IMR-90 (cell line): ENCODE measurements at regions not wholly inside any gene's neighbourhood (a gene's known extent, or its start where the extent isn't known, plus 50 kb on each side); places are given as distances from the start of the nearest gene placed in this dataset.

ENCODE experiments used
- ATAC-seq: fragments of 200-7000 bp; cut with Tn5 transposase; 2 replicates; pipeline ENCODE4 v1.9.1; 2020; ENCODE audit warnings: low read depth, mild to moderate bottlenecking, moderate library complexity
- BruUV-seq: library from RNA; stranded (reverse); fragments of 400-500 nt; replicated peaks from 2 replicates; lab custom pipeline; 2021; lab: Mats Ljungman, UMichigan
- CTCF ChIA-PET: fragments of 300-600 bp; formaldehyde crosslinking; extraction: SDS; loops from one replicate; lab custom pipeline; 2021; ENCODE audit warnings: antibody characterized with exemption; lab: Yijun Ruan, JAX
- POLR2A ChIA-PET: fragments of 300-600 bp; sonication (Branson Sonifier 250); formaldehyde crosslinking; loops from one replicate; lab custom pipeline; 2022; ENCODE audit warnings: antibody characterized with exemption; ENCODE audit not compliant: unreplicated experiment; lab: Charles Lee
- DNase-seq: peaks from one replicate; pipeline ENCODE4 v3.0.0; 2013
- H2AFZ ChIP-seq: replicated peaks from 2 replicates; pipeline ENCODE3; 2013; ENCODE audit warnings: low read length, mild to moderate bottlenecking; ENCODE audit not compliant: poor library complexity
- H2AK5ac ChIP-seq: 2 replicates; pipeline ENCODE4 v1.6.1; 2013; ENCODE audit warnings: low read depth, low read length, inconsistent platforms
- H2AK9ac ChIP-seq: replicated peaks from 2 replicates; pipeline ENCODE3; 2013; ENCODE audit warnings: mild to moderate bottlenecking, low read depth, low read length, moderate library complexity; ENCODE audit not compliant: poor library complexity
- H2BK120ac ChIP-seq: 2 replicates; pipeline ENCODE4 v1.6.1; 2013; ENCODE audit warnings: low read depth, low read length, inconsistent platforms
- H2BK15ac ChIP-seq: 3 replicates; pipeline ENCODE4 v1.6.1; 2013; ENCODE audit warnings: low read depth, low read length, inconsistent platforms
- H2BK20ac ChIP-seq: 2 replicates; pipeline ENCODE4 v1.6.1; 2013; ENCODE audit warnings: low read depth, mild to moderate bottlenecking, inconsistent platforms, low read length, moderate library complexity
- H2BK5ac ChIP-seq: 2 replicates; pipeline ENCODE4 v1.6.1; 2013; ENCODE audit warnings: mild to moderate bottlenecking, low read depth, low read length, inconsistent platforms; ENCODE audit not compliant: poor library complexity, severe bottlenecking
- H3K14ac ChIP-seq: replicated peaks from 2 replicates; pipeline ENCODE4 v1.6.1; 2013; ENCODE audit warnings: low read depth, low read length, inconsistent platforms
- H3K18ac ChIP-seq: 2 replicates; pipeline ENCODE4 v1.6.1; 2013; ENCODE audit warnings: low read depth, low read length, control low read depth
- H3K23ac ChIP-seq: 2 replicates; pipeline ENCODE4 v1.6.1; 2013; ENCODE audit warnings: low read depth, low read length, inconsistent platforms
- H3K27ac ChIP-seq: 2 replicates; pipeline ENCODE4 v1.5.1; 2013; ENCODE audit warnings: mild to moderate bottlenecking, control low read depth, low read length; ENCODE audit not compliant: insufficient read depth
- H3K27me3 ChIP-seq: 2 replicates; pipeline ENCODE4 v1.6.1; 2013; ENCODE audit warnings: low read length; ENCODE audit not compliant: control insufficient read depth, insufficient read depth
- H3K36me3 ChIP-seq: 2 replicates; pipeline ENCODE4 v1.6.1; 2013; ENCODE audit warnings: low read length, mixed read lengths; ENCODE audit not compliant: control insufficient read depth, insufficient read depth
- H3K4ac ChIP-seq: 2 replicates; pipeline ENCODE4 v1.6.1; 2013; ENCODE audit warnings: low read depth, low read length, inconsistent platforms
- H3K4me1 ChIP-seq: 2 replicates; pipeline ENCODE4 v1.6.1; 2013; ENCODE audit warnings: low read length, mixed read lengths; ENCODE audit not compliant: control insufficient read depth, insufficient read depth
- H3K4me2 ChIP-seq: 2 replicates; pipeline ENCODE4 v1.6.1; 2013; ENCODE audit warnings: low read depth, mild to moderate bottlenecking, control low read depth, low read length, moderate library complexity
- H3K4me3 ChIP-seq: 2 replicates; pipeline ENCODE4 v1.5.1; 2013; ENCODE audit warnings: low read depth, mild to moderate bottlenecking, control low read depth, low read length, moderate library complexity; ENCODE audit not compliant: insufficient read depth
- H3K56ac ChIP-seq: 2 replicates; pipeline ENCODE4 v1.6.1; 2013; ENCODE audit warnings: low read length, inconsistent platforms; ENCODE audit not compliant: insufficient read depth; ENCODE audit errors: extremely low read depth
- H3K79me1 ChIP-seq, 2 experiments: 2 replicates each; pipeline ENCODE4 v1.6.1; 2013; ENCODE audit warnings: low read length in 2 of 2, inconsistent platforms in 1 of 2, low read depth in 1 of 2
- H3K9ac ChIP-seq: 2 replicates; pipeline ENCODE4 v1.6.1; 2013; ENCODE audit warnings: low read depth, low read length, control low read depth
- H3K9me1 ChIP-seq: 2 replicates; pipeline ENCODE4 v1.6.1; 2013; ENCODE audit warnings: low read length, inconsistent platforms; ENCODE audit not compliant: insufficient read depth
- H3K9me3 ChIP-seq: 2 replicates; pipeline ENCODE4 v1.6.1; 2013; ENCODE audit warnings: low read length; ENCODE audit not compliant: control insufficient read depth, insufficient read depth
- H4K20me1 ChIP-seq: 2 replicates; pipeline ENCODE4 v1.6.1; 2013; ENCODE audit warnings: low read length, inconsistent platforms; ENCODE audit not compliant: insufficient read depth
- H4K5ac ChIP-seq: 2 replicates; pipeline ENCODE4 v1.6.1; 2013; ENCODE audit warnings: mild to moderate bottlenecking, low read depth, low read length, control low read depth
- H4K8ac ChIP-seq, 2 experiments: 2 replicates each; pipeline ENCODE4 v1.6.1; 2013; ENCODE audit warnings: low read depth in 2 of 2, low read length in 2 of 2, control low read depth in 1 of 2, inconsistent platforms in 1 of 2
- H4K91ac ChIP-seq: 2 replicates; pipeline ENCODE4 v1.6.1; 2013; ENCODE audit warnings: low read depth, low read length, inconsistent platforms; ENCODE audit not compliant: insufficient read depth
- BHLHE40 ChIP-seq: fragments of 150-350 bp; IDR thresholded peaks from 2 replicates; pipeline ENCODE4 v1.6.1; 2016; ENCODE audit warnings: mild to moderate bottlenecking, low read depth, low read length
- FOS ChIP-seq: fragments of 150-350 bp; IDR thresholded peaks from 2 replicates; pipeline ENCODE4 v1.6.1; 2016; ENCODE audit warnings: low read depth, low read length
- MAZ ChIP-seq: IDR thresholded peaks from 2 replicates; pipeline ENCODE4 v1.6.1; 2012; ENCODE audit warnings: low read depth, mild to moderate bottlenecking, low read length, improper control_type of control experiment, moderate library complexity, borderline replicate concordance
- MXI1 ChIP-seq: IDR thresholded peaks from 2 replicates; pipeline ENCODE4 v1.6.1; 2012; ENCODE audit warnings: low read depth, mild to moderate bottlenecking, low read length, moderate library complexity, borderline replicate concordance
- NFE2L2 ChIP-seq: fragments of 150-350 bp; IDR thresholded peaks from 2 replicates; pipeline ENCODE4 v1.6.1; 2016; ENCODE audit warnings: low read depth, mild to moderate bottlenecking, low read length
- SMC3 ChIP-seq: fragments of 150-350 bp; IDR thresholded peaks from 2 replicates; pipeline ENCODE4 v1.6.1; 2016; ENCODE audit warnings: low read depth, mild to moderate bottlenecking, antibody characterized with exemption, low read length, moderate library complexity
- WGBS, 2 experiments: methylation state at CpG; one replicate each; pipeline versions ENCODE4 v1.1.5 to v1.1.7; 2013; ENCODE audit warnings: missing lambda C conversion rate in 2 of 2; ENCODE audit not compliant: insufficient read length in 1 of 2; ENCODE audit errors: extremely low coverage in 2 of 2; 5-methylcytosine and 5-hydroxymethylcytosine counted together
- dilution Hi-C: fragments of 300-500 bp; cut with HindIII; formaldehyde crosslinking; loops from one replicate; pipeline ENCODE4 v1.14.3; 2018; ENCODE audit warnings: low sequenced_read_pairs; ENCODE audit not compliant: unreplicated experiment
- in situ Hi-C: fragments of 300-500 bp; cut with MboI; formaldehyde crosslinking; loops from 3 replicates; pipeline ENCODE4 v1.14.3; 2019; ENCODE audit warnings: low sequenced_read_pairs, inconsistent platforms, mixed read lengths
- intact Hi-C: fragments of 100-400 bp; cut with micrococcal nuclease; formaldehyde crosslinking; loops from 2 replicates; pipeline ENCODE4 v1.10.0; 2022
- TF ChIP-seq, protein P1 (sequence below): conservative IDR thresholded peaks from 2 replicates; pipeline ENCODE4 v1.5.1; 2012; ENCODE audit warnings: mild to moderate bottlenecking, low read depth, low read length, improper control_type of control experiment
- TF ChIP-seq, protein P2 (sequence below): fragments of 150-350 bp; IDR thresholded peaks from 2 replicates; pipeline ENCODE4 v1.6.1; 2017; ENCODE audit warnings: mild to moderate bottlenecking, antibody characterized with exemption, low read length, low read depth

DNA sequence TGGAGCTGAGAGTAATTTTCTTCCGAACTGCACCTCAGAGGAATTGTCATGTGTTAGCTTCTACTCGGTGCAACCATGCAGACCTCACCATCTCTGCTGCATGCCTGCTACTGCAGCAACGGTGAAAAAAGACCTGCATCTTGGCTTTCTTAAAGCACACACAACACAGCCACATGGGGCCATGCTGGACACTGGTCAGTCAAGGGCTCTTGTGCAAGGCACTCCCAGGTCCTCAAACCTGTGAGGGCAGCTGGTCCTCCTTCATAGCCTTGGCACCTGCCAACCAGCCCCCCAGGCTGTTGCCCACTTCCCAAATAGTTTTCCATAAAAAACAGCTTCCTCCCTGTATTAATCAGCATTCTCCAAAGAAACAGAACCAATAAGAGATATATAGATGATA, 113.5 kb upstream of the TEX51 start:
- H3K4ac ChIP-seq = no peak overlapping the region
- no peak overlapping the region for H2BK5ac ChIP-seq
- H2BK15ac ChIP-seq = no peak overlapping the region
- H4K5ac ChIP-seq = no peak overlapping the region
- H3K23ac ChIP-seq = no peak overlapping the region
- BruUV-seq = no TSS peak
- dilution Hi-C loops (no loop called here), in situ Hi-C loops (no loop called here), intact Hi-C loops (no loop called here)
- no peak overlapping the region for H2AK9ac ChIP-seq
- H4K20me1 ChIP-seq = no peaks in the 10 kb centered on the region
- H2AK5ac ChIP-seq = no peak overlapping the region
- no peak overlapping the region for H4K8ac ChIP-seq
- H4K91ac ChIP-seq = no peak overlapping the region
- ChIA-PET POLR2A (no interaction called here), CTCF (no interaction called here)
- no peaks in the 10 kb centered on the region for H3K9me3 ChIP-seq
- peaks cover 2% of the 10 kb centered on the region; the same call in 1 of the 2 replicates for H3K27me3 ChIP-seq
- H2BK20ac ChIP-seq = no peak overlapping the region
- no peak overlapping the region for H2BK120ac ChIP-seq
- no peaks in the 10 kb centered on the region for H3K36me3 ChIP-seq
- H2AFZ ChIP-seq = no peak overlapping the region
- H3K79me1 ChIP-seq = no peaks in the 10 kb centered on the region
- no peaks in the 10 kb centered on the region for H3K4me1 ChIP-seq
- TF ChIP-seq, protein P1, sequence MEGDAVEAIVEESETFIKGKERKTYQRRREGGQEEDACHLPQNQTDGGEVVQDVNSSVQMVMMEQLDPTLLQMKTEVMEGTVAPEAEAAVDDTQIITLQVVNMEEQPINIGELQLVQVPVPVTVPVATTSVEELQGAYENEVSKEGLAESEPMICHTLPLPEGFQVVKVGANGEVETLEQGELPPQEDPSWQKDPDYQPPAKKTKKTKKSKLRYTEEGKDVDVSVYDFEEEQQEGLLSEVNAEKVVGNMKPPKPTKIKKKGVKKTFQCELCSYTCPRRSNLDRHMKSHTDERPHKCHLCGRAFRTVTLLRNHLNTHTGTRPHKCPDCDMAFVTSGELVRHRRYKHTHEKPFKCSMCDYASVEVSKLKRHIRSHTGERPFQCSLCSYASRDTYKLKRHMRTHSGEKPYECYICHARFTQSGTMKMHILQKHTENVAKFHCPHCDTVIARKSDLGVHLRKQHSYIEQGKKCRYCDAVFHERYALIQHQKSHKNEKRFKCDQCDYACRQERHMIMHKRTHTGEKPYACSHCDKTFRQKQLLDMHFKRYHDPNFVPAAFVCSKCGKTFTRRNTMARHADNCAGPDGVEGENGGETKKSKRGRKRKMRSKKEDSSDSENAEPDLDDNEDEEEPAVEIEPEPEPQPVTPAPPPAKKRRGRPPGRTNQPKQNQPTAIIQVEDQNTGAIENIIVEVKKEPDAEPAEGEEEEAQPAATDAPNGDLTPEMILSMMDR = no peak
- TF ChIP-seq FOS (no peak), BHLHE40 (no peak), NFE2L2 (no peak), MXI1 (no peak), SMC3 (no peak), MAZ (no peak)
- TF ChIP-seq, protein P2, sequence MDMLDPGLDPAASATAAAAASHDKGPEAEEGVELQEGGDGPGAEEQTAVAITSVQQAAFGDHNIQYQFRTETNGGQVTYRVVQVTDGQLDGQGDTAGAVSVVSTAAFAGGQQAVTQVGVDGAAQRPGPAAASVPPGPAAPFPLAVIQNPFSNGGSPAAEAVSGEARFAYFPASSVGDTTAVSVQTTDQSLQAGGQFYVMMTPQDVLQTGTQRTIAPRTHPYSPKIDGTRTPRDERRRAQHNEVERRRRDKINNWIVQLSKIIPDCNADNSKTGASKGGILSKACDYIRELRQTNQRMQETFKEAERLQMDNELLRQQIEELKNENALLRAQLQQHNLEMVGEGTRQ = no peak
- no peak overlapping the region for H3K56ac ChIP-seq
- ATAC-seq = no peak
- no peak overlapping the region for H3K14ac ChIP-seq
- H3K18ac ChIP-seq = no peak overlapping the region
- DNase-seq = no peak
- H3K9ac ChIP-seq = no peak overlapping the region
- no peaks in the 10 kb centered on the region for H3K9me1 ChIP-seq
- H3K27ac ChIP-seq = no peak overlapping the region
- 60% methylated on average over 1 of the region's 3 CpGs; no CpG with 5 or more reads in 1 of the 2 experiments for WGBS, 2 experiments
- no peak overlapping the region for H3K4me3 ChIP-seq
- no peak overlapping the region for H3K4me2 ChIP-seq
